Coronary artery (tissue), 2 donors: ENCODE measurements at regions not wholly inside any gene's neighbourhood (a gene's known extent, or its start where the extent isn't known, plus 50 kb on each side); places are given as distances from the start of the nearest gene placed in this dataset.

Experiments used
- DNase-seq: peaks from one replicate; pipeline ENCODE4 v3.0.0-alpha.2; 2017; ENCODE audit warnings: low spot score
- H3K27ac ChIP-seq, 2 donors: fragments of 200-600 bp; sonication (generic); one replicate each; pipeline ENCODE4 v1.5.1; 2016 to 2019
- H3K4me3 ChIP-seq: fragments of 200-600 bp; sonication (generic); 2 replicates; pipeline ENCODE4 v1.5.1; 2016; ENCODE audit warnings: mild to moderate bottlenecking, moderate library complexity
- TF ChIP-seq, protein P1 (sequence below): fragments of 200-600 bp; sonication (generic); IDR thresholded peaks from one replicate; pipeline ENCODE4 v1.5.1; 2019; ENCODE audit warnings: antibody characterized with exemption

DNA sequence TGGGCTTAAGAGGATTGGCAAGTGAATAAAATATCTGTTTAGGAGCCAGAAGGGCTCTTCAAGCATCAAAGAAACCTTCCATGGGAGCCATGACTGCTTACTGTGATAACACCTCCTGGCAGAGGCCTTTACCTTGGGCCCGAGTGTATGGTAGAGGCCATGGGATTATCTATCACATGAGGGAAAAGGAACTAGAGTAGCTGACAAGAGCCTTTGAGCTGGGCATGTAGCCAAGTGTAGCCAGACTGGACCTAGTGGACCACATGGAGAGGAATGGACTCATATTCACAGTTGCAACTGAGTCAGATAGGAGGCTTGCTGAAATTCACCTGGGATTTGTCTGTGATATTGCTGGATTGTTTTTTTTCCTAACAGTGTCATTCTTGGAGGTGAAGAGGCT, 276.0 kb upstream of the ZFHX3 start:
- no peak overlapping the region for H3K4me3 ChIP-seq
- TF ChIP-seq, protein P1, sequence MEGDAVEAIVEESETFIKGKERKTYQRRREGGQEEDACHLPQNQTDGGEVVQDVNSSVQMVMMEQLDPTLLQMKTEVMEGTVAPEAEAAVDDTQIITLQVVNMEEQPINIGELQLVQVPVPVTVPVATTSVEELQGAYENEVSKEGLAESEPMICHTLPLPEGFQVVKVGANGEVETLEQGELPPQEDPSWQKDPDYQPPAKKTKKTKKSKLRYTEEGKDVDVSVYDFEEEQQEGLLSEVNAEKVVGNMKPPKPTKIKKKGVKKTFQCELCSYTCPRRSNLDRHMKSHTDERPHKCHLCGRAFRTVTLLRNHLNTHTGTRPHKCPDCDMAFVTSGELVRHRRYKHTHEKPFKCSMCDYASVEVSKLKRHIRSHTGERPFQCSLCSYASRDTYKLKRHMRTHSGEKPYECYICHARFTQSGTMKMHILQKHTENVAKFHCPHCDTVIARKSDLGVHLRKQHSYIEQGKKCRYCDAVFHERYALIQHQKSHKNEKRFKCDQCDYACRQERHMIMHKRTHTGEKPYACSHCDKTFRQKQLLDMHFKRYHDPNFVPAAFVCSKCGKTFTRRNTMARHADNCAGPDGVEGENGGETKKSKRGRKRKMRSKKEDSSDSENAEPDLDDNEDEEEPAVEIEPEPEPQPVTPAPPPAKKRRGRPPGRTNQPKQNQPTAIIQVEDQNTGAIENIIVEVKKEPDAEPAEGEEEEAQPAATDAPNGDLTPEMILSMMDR = no peak
- H3K27ac ChIP-seq = no peak overlapping the region
- DNase-seq = no peak

DNA sequence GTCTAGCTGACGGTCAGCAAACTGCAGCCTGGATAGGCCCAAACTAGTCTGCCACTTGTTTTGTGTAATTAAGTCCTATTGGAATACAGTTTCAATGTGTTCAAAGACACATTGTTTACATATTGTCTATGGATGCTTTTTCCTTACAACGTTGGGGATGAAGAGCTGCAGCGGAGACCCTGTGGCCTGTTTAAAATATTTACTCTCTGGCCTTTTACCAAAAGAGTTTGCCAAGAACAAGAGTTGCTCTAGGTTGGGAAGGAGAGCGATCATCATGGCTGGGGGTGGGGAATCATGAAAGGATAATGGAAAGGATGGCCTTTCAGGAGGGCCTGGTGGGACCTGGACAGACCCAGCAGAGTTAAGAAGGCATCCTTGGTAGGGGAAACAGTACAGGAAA, 274.9 kb upstream of the ZFHX3 start:
- TF ChIP-seq, protein P1 = no peak
- DNase-seq = no peak
- no peak overlapping the region for H3K27ac ChIP-seq
- H3K4me3 ChIP-seq = no peak overlapping the region

DNA sequence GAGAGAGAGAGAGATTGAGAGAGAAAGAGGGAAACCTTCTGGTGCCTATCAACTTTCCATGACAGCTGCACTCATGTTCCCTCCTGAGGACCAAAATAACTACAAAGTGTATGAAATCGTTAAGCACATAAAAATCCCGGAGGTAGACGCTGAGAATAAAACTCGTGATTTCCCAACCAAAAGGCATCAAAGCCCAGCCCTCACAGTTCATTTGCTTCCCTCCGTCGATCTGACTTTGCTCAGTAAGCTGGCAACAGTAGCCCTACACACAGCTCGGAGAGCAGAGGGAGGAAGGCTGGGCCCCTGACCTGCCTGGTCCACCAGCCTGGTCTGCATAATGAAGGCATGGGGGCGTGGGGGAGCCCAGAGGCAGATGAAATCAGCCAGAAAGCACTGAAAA, 273.9 kb upstream of the ZFHX3 start:
- TF ChIP-seq, protein P1 = no peak
- Histone ChIP-seq H3K4me3 (no peak overlapping the region), H3K27ac (no peak overlapping the region)
- no peak for DNase-seq

DNA sequence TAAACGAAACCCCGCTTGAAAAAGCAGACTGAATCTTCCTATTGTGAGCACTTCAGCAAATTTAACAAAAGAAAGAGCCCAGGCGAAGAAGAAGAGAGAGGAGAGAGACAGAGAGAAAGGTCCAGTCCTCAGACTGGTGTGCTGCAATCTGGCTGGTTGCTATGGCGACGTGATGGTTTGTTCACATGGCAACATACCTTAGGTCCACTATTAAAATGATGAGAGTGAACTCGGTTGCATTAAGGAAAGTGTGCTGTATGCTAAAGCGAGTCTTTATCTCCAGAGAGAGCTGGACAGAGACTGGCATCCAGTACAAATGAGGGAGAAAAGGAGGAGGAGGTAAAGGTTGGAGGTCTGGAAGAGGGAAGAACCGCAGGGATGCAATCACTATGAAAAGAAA, 271.8 kb upstream of the ZFHX3 start:
- no peak overlapping the region for H3K4me3 ChIP-seq
- no peak for DNase-seq
- no peak overlapping the region for H3K27ac ChIP-seq
- TF ChIP-seq, protein P1 = no peak

DNA sequence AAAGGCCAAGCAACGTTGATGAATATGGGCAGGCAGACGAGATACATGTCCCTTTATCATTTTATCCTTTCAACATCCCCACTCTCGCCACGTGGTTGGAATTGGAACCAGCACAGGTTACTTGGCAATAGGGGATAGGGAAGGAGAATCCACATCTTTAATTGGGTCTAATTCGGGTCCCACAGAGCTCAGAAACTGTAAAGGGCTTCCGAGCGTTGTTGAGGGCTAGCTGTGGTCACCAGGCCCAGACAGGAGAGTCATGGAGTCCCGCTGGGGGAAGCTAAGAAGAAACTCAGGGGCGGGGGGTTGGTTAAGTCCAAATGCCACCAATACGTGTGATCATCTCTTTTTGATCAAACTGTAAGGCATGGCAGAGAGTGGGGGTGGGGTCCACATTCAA, 271.3 kb upstream of the ZFHX3 start:
- TF ChIP-seq, protein P1 = no peak
- Histone ChIP-seq H3K4me3 (no peak overlapping the region), H3K27ac (no peak overlapping the region)
- DNase-seq = no peak

DNA sequence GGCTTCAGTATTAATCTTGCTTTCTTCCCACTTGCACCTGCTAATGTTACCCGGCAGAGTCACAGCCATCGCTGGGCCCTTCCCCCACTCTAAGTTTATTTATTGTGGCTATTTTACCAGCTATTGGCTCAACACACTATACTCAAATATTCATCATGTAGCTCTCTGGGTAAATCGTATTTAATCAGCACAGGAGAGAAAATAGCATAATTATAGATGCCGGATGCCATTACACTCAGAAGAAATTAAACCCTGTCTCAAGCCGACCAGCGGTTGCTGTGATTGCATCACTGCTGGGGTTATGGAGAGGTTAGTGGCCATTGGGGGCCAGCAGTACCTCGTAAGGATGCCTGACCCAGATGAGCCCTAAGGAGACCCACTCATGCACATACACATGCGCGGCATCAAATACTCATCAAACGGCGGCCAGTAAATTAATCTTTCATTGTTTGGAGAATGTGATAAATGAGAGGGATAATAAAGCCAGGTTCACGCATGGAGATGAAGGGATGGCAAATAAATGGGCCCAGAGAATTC, 269.5 kb upstream of the ZFHX3 start:
- H3K4me3 ChIP-seq = no peak overlapping the region
- TF ChIP-seq, protein P1 = no peak
- no peak for DNase-seq
- no peak overlapping the region for H3K27ac ChIP-seq

DNA sequence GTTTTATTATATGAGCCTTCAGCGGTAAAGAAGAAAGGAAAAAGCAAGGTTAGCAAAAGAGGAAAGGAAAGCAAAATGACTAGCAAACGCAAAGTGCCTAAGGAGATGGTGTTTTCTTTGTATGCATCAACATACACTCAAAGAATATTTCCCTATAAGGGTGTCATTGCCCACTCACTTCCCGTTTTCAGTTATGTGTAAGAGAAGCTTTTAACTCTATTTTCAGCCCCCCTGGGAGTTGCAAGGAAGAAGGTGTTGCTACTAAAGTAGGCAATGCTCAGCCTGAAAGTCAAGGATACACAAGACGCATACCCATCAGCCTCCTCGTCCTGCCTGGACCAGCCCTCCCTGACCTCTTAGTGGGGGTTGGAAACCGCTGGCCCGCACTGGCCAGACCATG, 267.7 kb upstream of the ZFHX3 start:
- H3K27ac ChIP-seq = no peak overlapping the region
- H3K4me3 ChIP-seq = no peak overlapping the region
- DNase-seq = no peak
- TF ChIP-seq, protein P1 = no peak
